Fibroblast of pulmonary artery (primary cell): ENCODE measurements at regions not wholly inside any gene's neighbourhood (a gene's known extent, or its start where the extent isn't known, plus 50 kb on each side); places are given as distances from the start of the nearest gene placed in this dataset.

Experiments
- DNase-seq: peaks from one replicate; pipeline ENCODE4 v3.0.0-alpha.2; 2010; ENCODE audit warnings: low read depth
- H3K4me3 ChIP-seq: replicated peaks from 2 replicates; pipeline ENCODE4 v1.5.1; 2011; ENCODE audit warnings: low read depth, mild to moderate bottlenecking, control low read depth, low read length, moderate library complexity
- TF ChIP-seq, protein P1 (sequence below): IDR thresholded peaks from 2 replicates; pipeline ENCODE4 v1.5.1; 2011; ENCODE audit warnings: mild to moderate bottlenecking, control low read depth, low read length, inconsistent platforms; ENCODE audit errors: missing control alignments

DNA sequence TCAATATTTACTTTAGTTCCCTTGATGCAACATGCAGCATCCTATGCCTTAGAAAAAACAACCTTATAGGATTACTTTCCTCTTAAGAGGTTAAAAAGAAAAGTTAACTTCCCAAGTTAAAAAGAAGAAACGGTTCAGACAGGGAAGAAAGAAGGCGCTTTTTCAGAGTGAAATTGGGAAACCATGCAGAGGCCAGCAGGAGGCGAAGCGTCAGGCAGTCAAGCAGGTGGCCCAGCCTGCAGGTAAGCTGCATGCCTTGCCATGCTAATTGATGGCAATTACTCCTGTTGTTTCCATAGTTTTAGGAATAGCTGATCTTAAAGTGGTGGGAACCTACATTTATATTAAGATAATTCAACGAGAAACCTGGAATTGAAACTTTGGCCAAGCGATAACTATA lies 302.6 kb upstream of the SP4 start:
- DNase-seq: no peak
- no peak overlapping the region for H3K4me3 ChIP-seq
- TF ChIP-seq, protein P1, sequence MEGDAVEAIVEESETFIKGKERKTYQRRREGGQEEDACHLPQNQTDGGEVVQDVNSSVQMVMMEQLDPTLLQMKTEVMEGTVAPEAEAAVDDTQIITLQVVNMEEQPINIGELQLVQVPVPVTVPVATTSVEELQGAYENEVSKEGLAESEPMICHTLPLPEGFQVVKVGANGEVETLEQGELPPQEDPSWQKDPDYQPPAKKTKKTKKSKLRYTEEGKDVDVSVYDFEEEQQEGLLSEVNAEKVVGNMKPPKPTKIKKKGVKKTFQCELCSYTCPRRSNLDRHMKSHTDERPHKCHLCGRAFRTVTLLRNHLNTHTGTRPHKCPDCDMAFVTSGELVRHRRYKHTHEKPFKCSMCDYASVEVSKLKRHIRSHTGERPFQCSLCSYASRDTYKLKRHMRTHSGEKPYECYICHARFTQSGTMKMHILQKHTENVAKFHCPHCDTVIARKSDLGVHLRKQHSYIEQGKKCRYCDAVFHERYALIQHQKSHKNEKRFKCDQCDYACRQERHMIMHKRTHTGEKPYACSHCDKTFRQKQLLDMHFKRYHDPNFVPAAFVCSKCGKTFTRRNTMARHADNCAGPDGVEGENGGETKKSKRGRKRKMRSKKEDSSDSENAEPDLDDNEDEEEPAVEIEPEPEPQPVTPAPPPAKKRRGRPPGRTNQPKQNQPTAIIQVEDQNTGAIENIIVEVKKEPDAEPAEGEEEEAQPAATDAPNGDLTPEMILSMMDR: no peak

DNA sequence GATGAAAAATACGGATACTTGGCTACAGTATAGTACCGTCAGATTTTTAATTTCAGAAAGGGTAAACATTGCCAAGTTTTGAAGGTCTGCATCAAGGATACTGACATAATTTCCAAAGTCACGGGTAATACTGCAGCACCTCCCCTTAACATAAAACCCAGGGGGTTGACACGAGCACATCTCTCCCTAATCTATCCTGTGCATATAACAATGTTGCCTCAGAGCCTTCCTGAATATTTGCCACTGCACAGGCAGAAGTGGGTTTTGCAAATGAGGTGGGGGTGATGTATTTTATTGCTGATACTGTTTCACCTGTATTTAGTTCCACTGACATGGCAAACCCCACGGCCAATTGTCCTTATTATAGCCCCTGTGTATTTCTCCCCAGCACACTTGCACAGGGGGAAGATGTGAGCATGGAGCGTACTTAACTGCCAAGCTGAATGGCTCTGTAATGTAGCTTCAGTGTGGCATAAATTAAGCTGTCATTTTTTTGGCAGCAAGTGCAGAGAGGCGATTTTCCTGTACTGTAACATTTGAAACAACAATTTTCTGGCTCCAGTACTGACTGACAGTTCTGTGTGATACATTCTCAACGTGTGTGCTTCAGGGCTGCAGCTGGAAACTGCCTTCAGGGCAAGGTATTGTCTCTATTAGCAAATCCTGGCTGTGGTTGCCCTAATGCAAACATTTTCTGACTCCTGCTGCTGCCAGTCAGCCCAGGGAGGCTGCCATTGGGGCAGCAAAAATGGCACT lies 299.6 kb upstream of the SP4 start:
- TF ChIP-seq, protein P1: no peak
- no peak overlapping the region for H3K4me3 ChIP-seq
- DNase-seq: no peak

DNA sequence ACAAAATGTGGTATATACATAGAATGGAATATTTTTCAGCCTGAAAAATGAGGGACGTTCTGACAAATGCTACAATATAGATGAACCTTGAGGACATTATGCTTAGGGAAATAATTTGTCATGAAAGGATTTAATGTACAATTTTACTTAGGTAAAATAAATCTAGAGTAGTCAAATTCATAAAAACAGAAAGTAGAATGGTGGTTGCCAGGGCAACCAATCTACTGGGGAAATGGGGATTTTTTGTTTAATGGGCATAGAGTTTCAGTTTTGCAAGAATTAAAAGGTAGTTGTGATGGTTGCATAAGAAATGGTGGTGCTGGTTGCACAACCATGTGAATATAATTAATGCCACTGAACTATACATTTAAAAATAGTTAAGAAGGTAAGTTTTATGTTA lies 296.0 kb upstream of the SP4 start:
- DNase-seq: no peak
- TF ChIP-seq, protein P1: no peak
- no peak overlapping the region for H3K4me3 ChIP-seq

DNA sequence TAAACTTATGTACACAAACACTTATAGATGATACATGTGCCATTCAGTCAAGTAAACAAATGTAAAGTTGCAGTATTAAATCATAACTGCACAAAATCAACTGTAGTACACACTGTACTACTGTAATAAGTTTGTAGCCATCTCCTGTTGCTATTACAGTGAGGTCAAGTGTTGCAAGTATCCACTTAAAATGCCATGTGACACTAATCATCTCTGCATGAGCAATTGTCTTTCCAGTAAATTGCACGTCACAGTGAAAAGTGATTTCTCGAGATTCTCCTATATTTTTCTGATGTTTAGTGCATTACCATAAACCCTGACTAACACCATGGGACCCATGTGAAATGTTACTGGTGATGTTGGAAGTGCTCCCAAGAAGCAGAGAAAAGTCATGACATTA lies 293.3 kb upstream of the SP4 start:
- TF ChIP-seq, protein P1: no peak
- DNase-seq: no peak
- no peak overlapping the region for H3K4me3 ChIP-seq

DNA sequence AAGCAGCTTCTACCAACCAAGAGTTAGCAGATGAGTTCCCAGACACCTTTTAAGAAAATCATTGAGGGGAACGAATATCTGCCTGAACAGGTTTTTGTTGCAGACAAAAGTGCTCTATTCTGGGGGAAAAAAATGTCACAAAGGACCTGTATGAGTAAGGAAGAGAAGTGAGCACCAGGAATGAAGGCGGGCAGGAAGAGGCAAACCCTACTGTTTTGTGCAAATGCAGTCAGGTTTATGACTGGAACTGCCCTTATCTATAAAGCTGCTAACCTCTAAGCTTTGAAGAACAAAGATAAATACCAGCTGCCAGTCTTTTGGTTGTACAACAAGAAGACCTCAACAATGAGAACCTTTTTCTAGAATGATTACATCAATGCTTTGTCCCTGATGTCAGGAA lies 292.4 kb upstream of the SP4 start:
- no peak overlapping the region for H3K4me3 ChIP-seq
- no peak for DNase-seq
- TF ChIP-seq, protein P1: no peak

DNA sequence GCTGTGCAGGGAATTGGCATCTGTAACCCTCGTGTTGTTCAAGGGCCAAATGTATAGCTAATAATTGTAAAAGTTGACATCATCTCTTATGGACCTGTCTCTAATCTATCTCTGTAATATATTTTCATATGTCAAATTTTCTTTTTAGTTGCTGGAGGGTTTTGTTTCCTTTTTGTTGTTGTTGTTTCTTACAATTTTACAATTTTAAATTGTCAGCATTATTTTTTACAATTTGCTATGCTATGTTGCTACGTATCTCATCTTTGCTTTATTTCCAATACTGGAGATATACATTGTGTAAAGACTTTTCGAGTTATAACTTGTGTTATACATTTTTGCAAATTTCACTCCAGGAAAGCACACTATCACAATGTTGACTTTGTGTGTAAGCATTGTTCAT lies 290.2 kb upstream of the SP4 start:
- no peak overlapping the region for H3K4me3 ChIP-seq
- TF ChIP-seq, protein P1: no peak
- DNase-seq: no peak

DNA sequence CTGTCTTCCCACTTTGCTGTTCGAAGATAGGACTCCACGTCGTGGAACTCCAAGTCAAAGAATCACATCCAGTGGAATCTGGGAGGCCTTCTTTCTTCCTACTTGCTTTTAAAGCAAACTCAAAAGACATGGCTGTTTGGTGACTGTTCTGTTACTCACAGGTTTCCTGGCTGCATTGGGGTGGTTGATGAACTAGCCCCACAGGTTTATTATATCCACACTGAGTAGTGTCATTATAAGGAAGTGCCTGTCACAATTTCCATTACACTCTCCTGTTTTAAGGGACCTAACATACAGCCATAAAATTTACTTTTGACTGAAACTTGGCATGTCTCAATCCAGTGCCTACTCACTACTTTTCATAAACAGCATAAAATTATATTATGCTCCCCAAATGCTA lies 287.3 kb upstream of the SP4 start:
- H3K4me3 ChIP-seq: no peak overlapping the region
- TF ChIP-seq, protein P1: no peak
- DNase-seq: no peak
